Lower lobe of right lung (tissue), 2 donors: ENCODE measurements at regions not wholly inside any gene's neighbourhood (a gene's known extent, or its start where the extent isn't known, plus 50 kb on each side); places are given as distances from the start of the nearest gene placed in this dataset.
"Not testable (repeated sequence)": the region's sequence is repeated elsewhere in the genome, so short reads cannot be mapped to it uniquely, and the experiment has no call there.

Source experiments
- ATAC-seq, 2 donors: fragments of 200-7000 bp; cut with Tn5 transposase; one replicate each; pipeline ENCODE4 v1.9.1; 2020 to 2022; ENCODE audit warnings: mild to moderate bottlenecking in 2 of 2, moderate library complexity in 2 of 2
- DNase-seq: peaks from one replicate; pipeline ENCODE4 v3.0.0-alpha.2; 2020
- H3K27ac ChIP-seq: fragments of 200-600 bp; one replicate; pipeline ENCODE4 v1.8.0; 2022
- H3K27me3 ChIP-seq: fragments of 200-600 bp; one replicate; pipeline ENCODE4 v1.8.0; 2022; ENCODE audit warnings: low read depth
- H3K36me3 ChIP-seq: fragments of 200-600 bp; one replicate; pipeline ENCODE4 v1.8.0; 2022; ENCODE audit warnings: mild to moderate bottlenecking
- H3K4me1 ChIP-seq: fragments of 200-600 bp; one replicate; pipeline ENCODE4 v1.8.0; 2022
- H3K4me3 ChIP-seq: fragments of 200-600 bp; one replicate; pipeline ENCODE4 v1.8.0; 2022; ENCODE audit warnings: mild to moderate bottlenecking
- H3K9me3 ChIP-seq: fragments of 200-600 bp; one replicate; pipeline ENCODE4 v1.8.0; 2022
- intact Hi-C: fragments of 100-400 bp; cut with DNase I; formaldehyde crosslinking; loops from one replicate; pipeline ENCODE4 v1.11.0; 2022
- TF ChIP-seq, protein P1 (sequence below): fragments of 200-600 bp; IDR thresholded peaks from one replicate; pipeline ENCODE4 v1.8.0; 2022; ENCODE audit warnings: antibody characterized with exemption, mild to moderate bottlenecking
- donor health status: DM: no; HTN: yes; CAD: no; lungs with severe emphysema.

GRCh38 chrX:121172703-121173102, 125.3 kb downstream of the GLUD2 start:
- H3K27me3 ChIP-seq = no peaks in the 10 kb centered on the region
- H3K4me3 ChIP-seq = no peak overlapping the region
- DNase-seq (no peak), ATAC-seq (no peak)
- TF ChIP-seq, protein P1, sequence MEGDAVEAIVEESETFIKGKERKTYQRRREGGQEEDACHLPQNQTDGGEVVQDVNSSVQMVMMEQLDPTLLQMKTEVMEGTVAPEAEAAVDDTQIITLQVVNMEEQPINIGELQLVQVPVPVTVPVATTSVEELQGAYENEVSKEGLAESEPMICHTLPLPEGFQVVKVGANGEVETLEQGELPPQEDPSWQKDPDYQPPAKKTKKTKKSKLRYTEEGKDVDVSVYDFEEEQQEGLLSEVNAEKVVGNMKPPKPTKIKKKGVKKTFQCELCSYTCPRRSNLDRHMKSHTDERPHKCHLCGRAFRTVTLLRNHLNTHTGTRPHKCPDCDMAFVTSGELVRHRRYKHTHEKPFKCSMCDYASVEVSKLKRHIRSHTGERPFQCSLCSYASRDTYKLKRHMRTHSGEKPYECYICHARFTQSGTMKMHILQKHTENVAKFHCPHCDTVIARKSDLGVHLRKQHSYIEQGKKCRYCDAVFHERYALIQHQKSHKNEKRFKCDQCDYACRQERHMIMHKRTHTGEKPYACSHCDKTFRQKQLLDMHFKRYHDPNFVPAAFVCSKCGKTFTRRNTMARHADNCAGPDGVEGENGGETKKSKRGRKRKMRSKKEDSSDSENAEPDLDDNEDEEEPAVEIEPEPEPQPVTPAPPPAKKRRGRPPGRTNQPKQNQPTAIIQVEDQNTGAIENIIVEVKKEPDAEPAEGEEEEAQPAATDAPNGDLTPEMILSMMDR = no peak
- intact Hi-C loops = no loop called here
- H3K9me3 ChIP-seq = no peaks in the 10 kb centered on the region
- no peak overlapping the region for H3K27ac ChIP-seq
- no peaks in the 10 kb centered on the region for H3K36me3 ChIP-seq
- H3K4me1 ChIP-seq = no peaks in the 10 kb centered on the region

DNA sequence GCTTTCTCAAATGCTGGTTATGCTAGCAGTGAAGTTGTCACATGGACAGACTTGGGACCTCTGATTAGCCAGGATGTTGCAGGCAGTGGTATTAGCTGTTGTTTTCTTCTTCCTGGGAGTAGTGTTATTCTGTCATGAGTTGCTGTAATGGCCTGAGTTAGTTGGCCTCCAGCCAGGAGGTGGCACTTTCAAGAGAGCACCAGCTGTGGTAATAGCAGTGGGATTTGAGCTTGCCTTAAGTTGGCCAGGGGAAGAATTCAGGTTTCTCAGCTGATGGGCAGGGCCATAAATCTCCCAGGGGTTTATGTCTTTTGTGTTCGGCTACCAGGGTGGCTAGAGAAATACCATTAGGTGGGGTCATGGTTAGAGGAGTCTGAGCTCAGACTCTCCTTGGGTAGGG, 132.6 kb downstream of the GLUD2 start:
- intact Hi-C loops = no loop called here
- Histone ChIP-seq H3K27me3 (no peaks in the 10 kb centered on the region), H3K9me3 (no peaks in the 10 kb centered on the region), H3K36me3 (no peaks in the 10 kb centered on the region), H3K27ac (no peak overlapping the region), H3K4me1 (no peaks in the 10 kb centered on the region), H3K4me3 (no peak overlapping the region)
- TF ChIP-seq, protein P1 = no peak
- DNase-seq = no peak
- no peak for ATAC-seq

DNA sequence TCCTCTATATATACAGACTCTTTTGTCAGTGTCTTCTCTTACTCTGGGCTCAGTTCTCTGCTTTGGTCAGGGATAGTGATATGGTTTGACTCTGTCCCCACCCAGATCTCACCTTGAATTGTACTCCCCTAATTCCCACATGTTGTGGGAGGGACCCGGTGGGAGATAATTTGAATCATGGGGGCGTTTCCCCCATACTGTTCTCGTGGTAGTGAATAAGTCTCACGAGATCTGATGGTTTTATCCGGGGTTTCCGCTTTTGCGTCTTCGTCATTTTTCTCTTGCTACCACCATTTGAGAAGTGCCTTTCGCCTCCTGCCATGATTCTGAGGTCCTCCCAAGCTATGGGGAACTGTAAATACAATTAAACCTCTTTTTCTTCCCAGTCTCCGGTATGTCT, 144.4 kb downstream of the GLUD2 start:
- ATAC-seq (no peak), DNase-seq (no peak)
- Histone ChIP-seq H3K27me3 (no peaks in the 10 kb centered on the region), H3K27ac (no peak overlapping the region), H3K36me3 (no peaks in the 10 kb centered on the region), H3K4me3 (no peak overlapping the region), H3K4me1 (no peaks in the 10 kb centered on the region), H3K9me3 (no peaks in the 10 kb centered on the region)
- TF ChIP-seq, protein P1 = no peak
- intact Hi-C loops = no loop called here

DNA sequence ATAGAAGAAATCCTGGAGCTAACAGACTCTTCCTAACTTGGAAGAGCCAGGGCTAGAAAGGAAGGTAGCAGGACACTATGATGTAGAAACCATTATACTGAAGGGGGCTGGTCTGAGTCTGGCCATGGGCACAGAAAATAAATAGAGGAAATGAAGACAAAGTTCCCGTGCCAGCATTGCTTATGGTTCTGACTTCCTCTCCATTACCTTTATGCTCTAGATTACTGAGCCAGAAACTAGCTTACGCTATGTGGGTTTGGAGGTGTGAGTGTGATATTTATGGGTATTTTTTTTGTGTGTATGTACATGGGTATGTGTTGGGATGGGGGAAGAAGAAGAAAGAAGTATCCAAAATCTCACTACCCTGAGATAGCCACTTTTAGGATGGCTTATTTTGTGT, 148.3 kb downstream of the GLUD2 start:
- H3K36me3 ChIP-seq = no peaks in the 10 kb centered on the region
- no peaks in the 10 kb centered on the region for H3K27me3 ChIP-seq
- no peaks in the 10 kb centered on the region for H3K4me1 ChIP-seq
- ATAC-seq = no peak
- TF ChIP-seq, protein P1 = no peak
- no peak overlapping the region for H3K27ac ChIP-seq
- H3K4me3 ChIP-seq = no peak overlapping the region
- H3K9me3 ChIP-seq = no peaks in the 10 kb centered on the region
- intact Hi-C loops = no loop called here
- no peak for DNase-seq

DNA sequence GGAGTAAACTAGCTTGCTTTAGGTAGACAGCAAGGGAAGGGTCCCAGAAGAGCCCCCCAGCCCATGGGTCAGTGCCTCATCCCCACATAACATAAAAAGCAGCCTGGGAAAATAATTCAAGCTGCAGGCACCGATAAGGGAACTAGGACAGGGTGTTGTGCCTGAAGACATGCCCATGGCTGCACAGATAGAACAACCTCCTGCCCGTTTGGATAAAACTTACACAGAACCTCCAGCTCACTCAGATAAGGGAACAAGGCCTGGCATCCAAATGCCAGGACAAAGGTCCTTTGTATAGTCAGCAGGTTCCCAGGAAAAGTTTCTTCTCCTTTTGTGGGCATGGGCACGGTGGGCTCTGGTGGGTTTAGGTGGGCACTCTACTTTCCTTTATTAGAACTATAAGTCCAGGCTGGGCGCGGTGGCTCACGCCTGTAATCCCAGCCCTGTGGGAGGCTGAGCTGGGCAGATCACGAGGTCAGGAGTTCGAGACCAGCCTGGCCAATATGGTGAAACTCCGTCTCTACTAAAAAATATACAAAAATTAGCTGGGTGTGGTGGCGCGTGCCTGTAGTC, 149.5 kb downstream of the GLUD2 start:
- H3K4me3 ChIP-seq, H3K36me3 ChIP-seq, ATAC-seq, intact Hi-C loops, H3K27ac ChIP-seq, H3K9me3 ChIP-seq, DNase-seq, H3K4me1 ChIP-seq, H3K27me3 ChIP-seq: not testable (repeated sequence)

DNA sequence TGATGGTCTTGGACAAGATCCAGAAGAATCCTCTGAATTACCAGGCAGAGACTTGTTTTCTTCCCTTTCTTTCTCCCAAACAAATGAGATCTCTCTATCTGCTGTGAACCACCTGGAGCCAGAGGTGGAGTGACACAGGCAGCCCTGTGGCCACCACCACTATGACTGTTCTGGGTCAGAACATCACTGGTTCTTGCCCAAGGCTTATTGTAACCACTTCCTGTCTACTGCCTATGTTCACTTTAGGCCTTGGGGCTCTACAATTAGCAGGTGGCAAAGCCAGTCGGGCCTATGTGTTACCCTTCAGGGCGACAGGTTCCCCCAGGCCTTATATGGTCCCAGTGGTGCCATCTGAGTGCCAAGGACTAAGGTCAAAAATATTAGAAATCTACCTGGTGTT, 161.2 kb downstream of the GLUD2 start:
- ATAC-seq = no peak
- Histone ChIP-seq H3K27me3 (no peaks in the 10 kb centered on the region), H3K4me3 (no peak overlapping the region), H3K4me1 (no peaks in the 10 kb centered on the region), H3K36me3 (no peaks in the 10 kb centered on the region), H3K27ac (no peak overlapping the region), H3K9me3 (no peaks in the 10 kb centered on the region)
- TF ChIP-seq, protein P1 = no peak
- DNase-seq = no peak
- intact Hi-C loops = no loop called here
